HPDE6-E6E7 (cell line): ENCODE measurements at regions not wholly inside any gene's neighbourhood (a gene's known extent, or its start where the extent isn't known, plus 50 kb on each side); places are given as distances from the start of the nearest gene placed in this dataset.
"Not testable (repeated sequence)": the region's sequence is repeated elsewhere in the genome, so short reads cannot be mapped to it uniquely, and the experiment has no call there.

ENCODE experiments used
- DNase-seq: peaks from one replicate; pipeline ENCODE4 v3.0.0; 2011; ENCODE audit warnings: missing footprints; ENCODE audit errors: extremely low spot score

- DNase-seq = peak; percentile 28
These were observed 132.7 kb upstream of the MEX3C start for GRCh38 chr18:51330148-51330547.

- DNase-seq = no peak
These were observed 133.3 kb upstream of the MEX3C start for GRCh38 chr18:51330739-51331138.

- DNase-seq = no peak
These were observed 139.9 kb upstream of the MEX3C start for GRCh38 chr18:51337406-51337805.

GRCh38 chr18:51339856-51340255 is 142.4 kb upstream of the MEX3C start:
- no peak for DNase-seq

GRCh38 chr18:51340332-51340731 is 142.9 kb upstream of the MEX3C start:
- no peak for DNase-seq

- DNase-seq = peak; percentile 56
These were observed 145.3 kb upstream of the MEX3C start for GRCh38 chr18:51342815-51343214.

GRCh38 chr18:51345848-51346391 is 148.4 kb upstream of the MEX3C start:
- DNase-seq = no peak

GRCh38 chr18:51346404-51346803 is 148.9 kb upstream of the MEX3C start:
- DNase-seq = no peak

- no peak for DNase-seq
These were observed 152.6 kb upstream of the MEX3C start for GRCh38 chr18:51350081-51350480.

- DNase-seq = no peak
These were observed 158.4 kb upstream of the MEX3C start for GRCh38 chr18:51355841-51356240.

GRCh38 chr18:51360301-51360700 is 162.8 kb upstream of the MEX3C start:
- DNase-seq = not testable (repeated sequence)

GRCh38 chr18:51361130-51361860 is 163.8 kb upstream of the MEX3C start:
- no peak for DNase-seq

GRCh38 chr18:51363384-51363783 is 165.9 kb upstream of the MEX3C start:
- no peak for DNase-seq

- no peak for DNase-seq
These were observed 173.5 kb upstream of the MEX3C start for GRCh38 chr18:51370996-51371395.

- no peak for DNase-seq
These were observed 174.4 kb upstream of the MEX3C start for GRCh38 chr18:51371929-51372328.

- no peak for DNase-seq
These were observed 184.6 kb upstream of the MEX3C start for GRCh38 chr18:51382081-51382480.

GRCh38 chr18:51383116-51383515 is 185.6 kb upstream of the MEX3C start:
- DNase-seq = no peak

GRCh38 chr18:51383711-51384110 is 186.2 kb upstream of the MEX3C start:
- no peak for DNase-seq

GRCh38 chr18:51385270-51385669 is 187.8 kb upstream of the MEX3C start:
- DNase-seq = no peak

- no peak for DNase-seq
These were observed 193.2 kb upstream of the MEX3C start for GRCh38 chr18:51390702-51391101.

GRCh38 chr18:51391215-51391614 is 193.7 kb upstream of the MEX3C start:
- no peak for DNase-seq

- no peak for DNase-seq
These were observed 194.2 kb upstream of the MEX3C start for GRCh38 chr18:51391731-51392130.

GRCh38 chr18:51397347-51397962 is 200.0 kb upstream of the MEX3C start:
- no peak for DNase-seq
